Activated CD4-positive, alpha-beta memory T cell treated with anti-CD3 and anti-CD28 coated beads for 36 hours (primary cell): ENCODE measurements at regions not wholly inside any gene's neighbourhood (a gene's known extent, or its start where the extent isn't known, plus 50 kb on each side); places are given as distances from the start of the nearest gene placed in this dataset.

Source experiments
- CTCF ChIA-PET: fragments of 350-600 bp; sonication (Branson Sonifier 250); formaldehyde crosslinking; loops from one replicate; lab custom pipeline; 2021; ENCODE audit warnings: antibody characterized with exemption, inconsistent platforms; lab: Charles Lee
- POLR2A ChIA-PET: fragments of 350-600 bp; sonication (Branson Sonifier 250); formaldehyde crosslinking; loops from one replicate; lab custom pipeline; 2021; ENCODE audit warnings: antibody characterized with exemption; lab: Charles Lee
- DNase-seq: peaks from one replicate; pipeline ENCODE4 v3.0.0-alpha.2; 2020
- H3K27ac Mint-ChIP-seq: one replicate; pipeline ENCODE4 v1.8.0; 2021; ENCODE audit warnings: mixed read lengths
- H3K27me3 Mint-ChIP-seq: one replicate; pipeline ENCODE4 v1.8.0; 2021; ENCODE audit warnings: mixed read lengths
- H3K36me3 Mint-ChIP-seq: one replicate; pipeline ENCODE4 v1.8.0; 2021; ENCODE audit warnings: mixed read lengths
- H3K4me1 Mint-ChIP-seq: one replicate; pipeline ENCODE4 v1.8.0; 2021; ENCODE audit warnings: low read depth, mixed read lengths
- H3K4me3 Mint-ChIP-seq: one replicate; pipeline ENCODE4 v1.8.0; 2021; ENCODE audit warnings: mild to moderate bottlenecking, mixed read lengths
- H3K9me3 Mint-ChIP-seq: one replicate; pipeline ENCODE4 v1.8.0; 2021; ENCODE audit warnings: mixed read lengths
- intact Hi-C: fragments of 100-400 bp; cut with micrococcal nuclease; formaldehyde crosslinking; loops from one replicate; pipeline ENCODE4 v1.15.1; 2023

DNA sequence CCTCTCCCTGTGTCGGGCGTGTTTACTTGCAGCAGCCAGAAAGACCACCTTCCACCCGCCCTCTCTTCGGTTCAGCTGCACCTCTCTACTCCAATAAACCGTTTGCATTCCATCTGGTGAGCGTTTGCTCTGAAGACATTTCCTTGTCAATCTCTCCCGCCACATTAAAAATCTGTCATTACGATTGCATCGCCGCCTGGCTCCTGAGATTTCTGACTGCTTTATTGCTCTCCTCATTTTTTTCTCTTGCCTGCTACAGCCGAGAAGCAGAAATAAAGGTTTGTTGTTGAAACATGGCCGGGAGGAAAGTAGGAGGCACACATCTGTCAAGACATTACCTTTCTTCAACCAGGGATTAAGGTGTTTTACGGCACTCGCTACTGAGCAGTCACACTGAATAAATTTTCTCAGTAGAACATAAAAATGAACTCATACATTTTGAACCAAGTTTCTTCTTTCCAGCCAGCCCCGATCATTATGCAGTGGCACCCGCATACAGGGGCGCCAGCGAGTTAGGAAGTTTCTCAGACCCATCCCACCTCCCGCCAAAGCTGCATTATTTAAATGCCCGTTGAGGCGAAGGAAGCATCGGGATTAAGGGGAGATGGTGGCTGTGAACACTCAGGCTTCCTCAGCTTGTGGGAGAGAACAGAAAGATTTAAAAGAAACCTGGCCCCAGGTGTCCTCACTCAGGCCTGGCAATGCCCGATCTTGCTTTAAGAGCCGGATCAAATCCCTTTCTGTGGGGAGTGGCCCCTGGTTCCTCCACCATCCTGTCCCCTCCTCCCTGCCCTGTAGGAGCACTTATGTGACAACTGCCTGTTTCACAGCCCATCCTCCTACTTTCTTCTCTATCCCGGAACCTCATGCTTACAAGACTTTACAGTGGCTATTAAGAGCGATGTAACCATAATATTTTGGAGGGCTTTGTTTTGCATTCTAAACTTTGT lies 1108.9 kb downstream of the BCL11B start:
- ChIA-PET POLR2A (no interaction called here), CTCF (no interaction called here)
- intact Hi-C loops, result no loop called here
- no peak overlapping the region for H3K27ac Mint-ChIP-seq
- H3K27me3 Mint-ChIP-seq, result no peaks in the 10 kb centered on the region
- H3K9me3 Mint-ChIP-seq, result peaks cover under 1% of the 10 kb centered on the region
- H3K36me3 Mint-ChIP-seq, result peaks cover 1% of the 10 kb centered on the region
- peaks cover 36% of the 10 kb centered on the region for H3K4me1 Mint-ChIP-seq
- no peak for DNase-seq
- H3K4me3 Mint-ChIP-seq, result no peak overlapping the region

DNA sequence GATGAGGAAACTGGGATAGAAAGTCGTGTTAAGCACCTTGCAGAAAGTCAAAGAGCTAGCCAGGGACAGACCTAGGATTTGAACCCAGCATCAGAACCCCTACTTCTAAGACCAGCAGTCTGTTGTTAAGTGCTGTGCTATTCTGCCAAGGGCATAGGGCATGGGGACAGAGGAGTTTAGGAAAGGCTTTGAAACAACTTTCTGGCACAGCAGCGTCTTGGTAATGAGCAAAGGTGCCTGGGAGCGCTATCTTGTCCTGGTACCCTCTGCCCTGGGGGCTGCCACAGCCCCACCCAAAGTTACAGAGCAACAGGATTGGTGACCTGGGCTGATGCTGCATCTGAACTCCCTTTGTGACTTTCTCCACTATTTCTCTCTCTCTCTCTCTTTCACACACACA lies 1108.1 kb downstream of the BCL11B start:
- Mint-ChIP-seq H3K4me3 (no peak overlapping the region), H3K27ac (no peak overlapping the region), H3K9me3 (peaks cover 8% of the 10 kb centered on the region), H3K36me3 (peaks cover 9% of the 10 kb centered on the region), H3K27me3 (no peaks in the 10 kb centered on the region), H3K4me1 (peaks cover 39% of the 10 kb centered on the region)
- no peak for DNase-seq
- intact Hi-C loops, result no loop called here
- ChIA-PET CTCF (no interaction called here), POLR2A (no interaction called here)

DNA sequence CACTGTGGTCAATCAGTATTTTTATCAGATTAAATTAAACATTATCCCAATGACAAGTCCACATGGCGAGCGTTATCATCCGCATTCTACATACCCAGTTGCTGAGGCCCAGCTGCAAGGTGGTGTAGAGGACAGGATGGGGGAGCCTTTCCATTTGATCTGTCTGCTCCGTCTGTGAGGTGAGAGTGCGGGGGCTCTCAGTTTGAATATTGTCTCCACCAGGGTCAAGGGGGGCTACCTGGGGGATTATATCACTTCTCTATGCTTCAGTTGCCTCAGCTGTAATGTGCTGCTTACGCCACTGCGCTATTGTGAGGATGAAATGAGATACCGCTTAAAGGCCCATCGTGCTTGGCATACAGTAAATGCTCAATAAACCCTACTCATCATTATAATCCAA lies 1106.0 kb downstream of the BCL11B start:
- no peaks in the 10 kb centered on the region for H3K27me3 Mint-ChIP-seq
- ChIA-PET CTCF (interaction anchor here (0.9 to 1.1 kb wide), 2 partner anchors 27 to 29 kb away, joined by 3 to 4 read pairs; no protein-coding TSS in a partner anchor), POLR2A (no interaction called here)
- no peak overlapping the region for H3K27ac Mint-ChIP-seq
- no peak for DNase-seq
- no peak overlapping the region for H3K4me3 Mint-ChIP-seq
- peaks cover 17% of the 10 kb centered on the region for H3K9me3 Mint-ChIP-seq
- H3K4me1 Mint-ChIP-seq, result peaks cover 50% of the 10 kb centered on the region
- peaks cover 18% of the 10 kb centered on the region for H3K36me3 Mint-ChIP-seq
- intact Hi-C loops, result no loop called here

DNA sequence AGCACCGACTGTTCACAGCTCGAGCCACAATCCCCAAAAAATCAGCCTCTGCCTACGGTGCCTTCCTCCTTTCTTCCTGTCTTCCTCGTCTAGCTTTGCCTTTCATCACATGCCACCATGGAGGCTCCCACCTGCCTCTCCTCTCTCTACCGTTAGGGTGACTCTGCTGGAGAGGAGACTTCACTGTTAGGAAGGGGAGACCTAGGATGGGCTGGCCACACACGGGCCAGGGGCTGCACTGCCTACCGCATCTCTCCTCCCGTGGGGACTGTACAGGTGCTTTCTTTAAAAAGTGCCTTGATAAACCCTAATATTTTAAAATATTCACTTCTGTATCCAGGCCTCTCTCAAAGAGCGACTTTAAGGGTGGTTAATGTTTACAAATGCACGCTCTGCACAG lies 1104.7 kb downstream of the BCL11B start:
- Mint-ChIP-seq H3K27me3 (no peaks in the 10 kb centered on the region), H3K4me1 (peaks cover 63% of the 10 kb centered on the region), H3K9me3 (peaks cover 17% of the 10 kb centered on the region), H3K36me3 (peaks cover 18% of the 10 kb centered on the region), H3K27ac (peak overlapping the region; percentile 97), H3K4me3 (peak overlapping the region; percentile 22)
- intact Hi-C loops, result no loop called here
- ChIA-PET CTCF (interaction anchor here (3.5 kb wide), 1 partner anchor 28 kb away, joined by 32 read pairs; no protein-coding TSS in a partner anchor), POLR2A (interaction anchor here (0.8 to 1.0 kb wide), 2 partner anchors 27 to 190 kb away, joined by 3 read pairs; no protein-coding TSS in a partner anchor)
- no peak for DNase-seq

DNA sequence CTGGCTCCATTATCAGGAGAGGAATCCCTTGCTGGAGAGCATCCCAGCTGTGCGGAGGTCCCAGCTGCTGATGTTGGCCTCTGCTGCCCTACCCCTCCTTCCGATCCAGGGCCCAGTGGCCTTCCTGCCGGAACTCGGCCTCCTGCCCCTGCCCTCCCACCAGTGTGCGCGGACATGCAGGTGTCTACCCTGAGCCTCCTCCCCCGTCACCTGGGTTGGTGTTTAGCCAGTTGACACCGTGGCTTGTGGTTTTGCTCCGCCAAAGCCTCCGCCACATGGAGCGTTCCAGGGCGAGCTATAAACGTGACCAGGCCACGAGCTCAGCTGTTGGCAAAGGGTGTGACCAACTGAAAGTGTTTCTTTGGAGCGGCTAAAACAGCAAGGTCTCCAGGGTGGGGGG lies 1104.3 kb downstream of the BCL11B start:
- Mint-ChIP-seq H3K27me3 (no peaks in the 10 kb centered on the region), H3K9me3 (peaks cover 17% of the 10 kb centered on the region), H3K4me3 (peak overlapping the region; percentile 17), H3K27ac (peak overlapping the region; percentile 97), H3K36me3 (peaks cover 18% of the 10 kb centered on the region), H3K4me1 (peaks cover 67% of the 10 kb centered on the region)
- CTCF ChIA-PET, result interaction anchor here (2.0 to 3.5 kb wide), 2 partner anchors 28 to 190 kb away, joined by 9 to 32 read pairs; no protein-coding TSS in a partner anchor
- peak; percentile 54 for DNase-seq
- POLR2A ChIA-PET, result interaction anchor here (1.0 to 3.5 kb wide), 5 partner anchors 15 to 1101 kb away, joined by 3 to 47 read pairs (median 16); no protein-coding TSS in a partner anchor
- intact Hi-C loops, result loop anchor here (2.0 kb wide), 2 partner anchors 15 to 69 kb away; no protein-coding TSS in a partner anchor

DNA sequence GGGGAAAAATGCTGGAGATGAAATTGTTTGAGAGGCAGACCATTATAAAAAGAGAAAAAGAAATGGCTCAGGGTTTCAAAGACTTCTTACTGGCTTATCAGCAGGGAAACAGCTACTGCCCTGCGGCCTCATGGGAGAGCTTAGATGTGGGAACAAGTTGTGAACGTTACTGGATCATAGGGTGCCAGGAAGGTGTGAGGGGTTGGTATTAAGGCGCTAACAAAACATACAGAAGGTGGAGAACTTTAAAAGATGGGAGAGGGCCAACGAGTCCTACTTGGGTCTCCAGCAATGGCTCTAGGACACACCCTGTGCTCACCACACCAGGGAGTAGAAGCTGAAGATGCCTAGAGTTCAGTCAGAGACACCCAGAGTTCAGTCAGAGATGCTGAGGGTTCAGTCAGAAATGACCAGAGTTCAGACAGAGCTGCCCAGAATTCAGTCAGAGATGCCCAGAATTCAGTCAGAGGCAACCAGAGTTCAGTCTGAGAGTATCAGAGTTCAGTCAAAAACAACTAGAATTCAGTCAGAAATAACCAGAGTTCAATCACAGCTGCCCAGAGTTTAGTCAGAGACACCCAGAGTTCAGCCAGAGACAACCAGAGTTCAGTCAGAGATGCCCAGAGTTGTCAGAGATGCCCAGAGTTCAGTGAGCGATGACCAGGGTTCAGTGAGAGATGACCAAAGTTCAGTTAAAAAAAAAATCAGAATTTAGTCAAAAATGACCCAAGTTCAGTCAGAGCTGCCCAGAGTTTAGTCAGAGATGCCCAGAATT lies 1103.6 kb downstream of the BCL11B start:
- ChIA-PET POLR2A (interaction anchor here (0.7 to 3.5 kb wide), 21 partner anchors 11 to 1437 kb away, joined by 3 to 47 read pairs (median 4); partner anchors contain the start of gene BCL11B), CTCF (interaction anchor here (0.6 to 3.5 kb wide), 14 partner anchors 12 to 1104 kb away, joined by 3 to 32 read pairs (median 5); partner anchors contain the start of gene BCL11B)
- DNase-seq, result peak; percentile 61
- peaks cover 74% of the 10 kb centered on the region for H3K4me1 Mint-ChIP-seq
- peaks cover 17% of the 10 kb centered on the region for H3K9me3 Mint-ChIP-seq
- no peaks in the 10 kb centered on the region for H3K27me3 Mint-ChIP-seq
- H3K4me3 Mint-ChIP-seq, result peak overlapping the region; percentile 48
- intact Hi-C loops, result loop anchor here (2.0 kb wide), 2 partner anchors 14 to 70 kb away; no protein-coding TSS in a partner anchor
- peaks cover 18% of the 10 kb centered on the region for H3K36me3 Mint-ChIP-seq
- H3K27ac Mint-ChIP-seq, result peak overlapping the region; percentile 97

DNA sequence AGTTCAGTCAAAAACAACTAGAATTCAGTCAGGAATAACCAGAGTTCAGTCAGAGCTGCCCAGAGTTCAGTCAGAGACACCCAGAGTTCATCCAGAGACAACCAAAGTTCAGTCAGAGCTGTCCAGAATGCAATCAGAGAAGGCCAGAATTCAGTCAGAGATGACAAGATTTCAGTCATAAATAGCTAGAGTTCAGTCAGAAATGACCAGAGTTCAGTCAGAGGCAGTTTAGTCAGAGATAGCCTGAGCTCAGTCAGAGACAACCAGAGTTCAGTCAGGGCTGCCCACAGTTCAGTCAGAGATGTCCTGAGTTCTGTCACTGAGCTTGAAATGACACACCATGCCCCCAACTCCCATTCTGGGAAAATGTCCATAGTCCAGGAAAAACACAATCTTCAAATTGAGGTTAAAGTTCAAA lies 1102.8 kb downstream of the BCL11B start:
- DNase-seq, result peak; percentile 75
- H3K36me3 Mint-ChIP-seq, result peaks cover 18% of the 10 kb centered on the region
- H3K4me1 Mint-ChIP-seq, result peaks cover 82% of the 10 kb centered on the region
- peaks cover 17% of the 10 kb centered on the region for H3K9me3 Mint-ChIP-seq
- no peaks in the 10 kb centered on the region for H3K27me3 Mint-ChIP-seq
- peak overlapping the region; percentile 97 for H3K27ac Mint-ChIP-seq
- intact Hi-C loops, result loop anchor here (1.0 to 2.0 kb wide), 6 partner anchors 8 to 70 kb away; no protein-coding TSS in a partner anchor
- ChIA-PET CTCF (interaction anchor here (0.6 to 3.5 kb wide), 15 partner anchors 11 to 1103 kb away, joined by 3 to 32 read pairs (median 5); partner anchors contain the start of gene BCL11B), POLR2A (interaction anchor here (0.7 to 3.5 kb wide), 23 partner anchors 10 to 1436 kb away, joined by 3 to 47 read pairs (median 4); partner anchors contain the start of gene BCL11B)
- peak overlapping the region; percentile 48 for H3K4me3 Mint-ChIP-seq

DNA sequence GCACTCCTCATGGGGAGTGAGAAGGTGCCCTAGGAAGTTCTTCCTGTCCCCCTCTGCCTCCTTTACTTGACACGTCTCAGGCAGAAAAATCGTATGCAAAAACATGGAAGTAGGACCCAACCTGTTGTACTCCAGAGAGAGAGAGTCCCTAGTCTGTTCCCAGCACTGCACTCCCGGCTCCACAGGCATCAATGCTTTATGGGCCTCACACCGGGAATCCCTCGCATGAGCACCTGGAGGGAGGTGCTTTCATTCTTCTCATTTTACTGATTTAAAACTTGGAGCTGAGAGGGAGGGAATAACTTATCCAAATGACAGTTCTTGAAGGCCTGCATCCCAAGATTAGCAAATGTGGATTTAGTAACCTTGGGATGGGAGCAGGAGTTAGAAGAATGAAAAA lies 1101.4 kb downstream of the BCL11B start:
- Mint-ChIP-seq H3K4me3 (no peak overlapping the region), H3K36me3 (peaks cover 18% of the 10 kb centered on the region), H3K9me3 (peaks cover 17% of the 10 kb centered on the region), H3K27ac (peak overlapping the region; percentile 98), H3K4me1 (peaks cover 94% of the 10 kb centered on the region), H3K27me3 (no peaks in the 10 kb centered on the region)
- POLR2A ChIA-PET, result interaction anchor here (3.5 kb wide), 1 partner anchor 12 kb away, joined by 47 read pairs; no protein-coding TSS in a partner anchor
- DNase-seq, result no peak
- intact Hi-C loops, result loop anchor here (10.0 kb wide), 1 partner anchor 766 kb away; no protein-coding TSS in a partner anchor
- CTCF ChIA-PET, result interaction anchor here (2.3 to 3.5 kb wide), 3 partner anchors 9 to 31 kb away, joined by 10 to 32 read pairs (median 14); no protein-coding TSS in a partner anchor

DNA sequence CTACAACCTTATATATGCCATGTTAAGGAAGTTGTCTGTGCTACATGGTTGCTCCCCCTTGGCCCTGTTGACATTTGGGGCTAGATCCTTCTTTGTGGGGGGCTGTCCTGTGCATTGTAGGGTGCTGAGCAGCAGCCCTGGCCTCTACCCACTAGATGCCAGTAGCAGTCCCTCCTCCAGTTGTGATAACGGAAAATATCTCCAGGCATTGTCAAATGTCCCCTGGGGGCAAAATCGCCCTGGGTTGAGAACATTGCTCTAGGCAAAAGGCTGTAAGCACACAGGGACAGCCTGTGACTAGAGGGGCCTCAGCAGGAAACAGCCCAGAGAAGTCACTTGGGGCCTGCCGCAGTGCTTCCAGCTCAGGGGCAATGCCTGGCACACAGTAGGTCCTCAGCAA lies 1100.3 kb downstream of the BCL11B start:
- Mint-ChIP-seq H3K9me3 (peaks cover 17% of the 10 kb centered on the region), H3K27me3 (no peaks in the 10 kb centered on the region), H3K4me3 (no peak overlapping the region), H3K36me3 (peaks cover 18% of the 10 kb centered on the region), H3K27ac (peak overlapping the region; percentile 98), H3K4me1 (peaks cover 96% of the 10 kb centered on the region)
- DNase-seq, result peak; percentile 46
- intact Hi-C loops, result loop anchor here (10.0 kb wide), 1 partner anchor 767 kb away; no protein-coding TSS in a partner anchor
- CTCF ChIA-PET, result interaction anchor here (0.6 to 1.3 kb wide), 2 partner anchors 29 to 31 kb away, joined by 3 read pairs; no protein-coding TSS in a partner anchor
- POLR2A ChIA-PET, result interaction anchor here (1.0 kb wide), 2 partner anchors 194 to 1100 kb away, joined by 3 read pairs; partner anchors contain the start of gene BCL11B

DNA sequence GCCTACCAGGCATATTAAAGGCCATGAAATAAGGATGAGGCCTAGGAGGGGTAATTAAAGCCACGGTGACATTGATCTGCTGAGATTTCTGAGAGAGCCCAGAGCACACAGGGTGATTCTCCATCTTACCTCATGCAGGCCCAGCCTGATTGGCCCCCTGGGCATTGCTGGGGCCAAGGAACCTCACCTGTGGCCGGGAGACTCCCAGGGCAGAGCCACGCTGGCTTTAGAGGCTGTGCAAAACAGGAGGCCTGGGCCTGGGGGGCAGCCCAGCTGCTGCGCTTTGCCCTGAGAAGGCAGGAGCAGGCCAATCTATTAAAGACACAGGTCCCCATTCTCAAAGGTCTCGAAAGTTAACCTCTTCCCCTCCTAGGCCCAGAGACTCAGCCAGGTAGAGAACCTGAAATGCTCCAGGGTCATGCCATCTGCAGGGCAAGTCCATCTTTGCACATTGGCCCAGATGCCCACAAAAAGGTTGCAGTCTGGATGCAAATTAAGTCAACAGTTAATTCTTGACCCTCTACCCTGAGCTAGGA lies 1099.7 kb downstream of the BCL11B start:
- Mint-ChIP-seq H3K4me3 (no peak overlapping the region), H3K36me3 (peaks cover 18% of the 10 kb centered on the region), H3K27me3 (no peaks in the 10 kb centered on the region), H3K4me1 (peaks cover 99% of the 10 kb centered on the region), H3K27ac (peak overlapping the region; percentile 98), H3K9me3 (peaks cover 17% of the 10 kb centered on the region)
- intact Hi-C loops, result loop anchor here (10.0 kb wide), 1 partner anchor 768 kb away; no protein-coding TSS in a partner anchor
- no peak for DNase-seq
- ChIA-PET CTCF (interaction anchor here (0.6 to 1.7 kb wide), 8 partner anchors 10 to 1100 kb away, joined by 3 to 9 read pairs (median 4); partner anchors contain the start of gene BCL11B), POLR2A (interaction anchor here (1.0 to 1.9 kb wide), 7 partner anchors 10 to 1100 kb away, joined by 3 to 9 read pairs (median 3); partner anchors contain the start of gene BCL11B)
